ENCODE measurements at regions not wholly inside any gene's neighbourhood (a gene's known extent, or its start where the extent isn't known, plus 50 kb on each side); places are given as distances from the start of the nearest gene placed in this dataset.

DNA sequence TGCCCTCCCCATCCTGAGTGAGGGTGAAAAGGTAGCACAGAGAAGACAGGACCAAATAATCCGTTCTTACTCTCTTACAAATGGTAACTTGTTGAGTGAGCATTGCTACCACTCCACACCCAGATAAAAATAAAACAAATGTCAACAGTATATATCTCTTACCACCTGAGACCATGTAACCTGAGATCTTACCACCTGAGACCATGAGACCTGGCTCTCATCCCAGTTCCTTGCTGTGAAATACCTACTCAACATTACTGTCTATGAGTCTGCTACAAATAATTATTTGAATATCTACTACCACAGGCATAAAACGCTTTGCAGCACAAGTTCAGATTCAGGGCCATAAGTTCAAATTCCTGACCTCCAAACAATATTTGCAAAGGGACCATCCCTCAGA is 234.7 kb downstream of the C1D start:
- no peak for DNase-seq (ENCODE audit: low read depth)

DNA sequence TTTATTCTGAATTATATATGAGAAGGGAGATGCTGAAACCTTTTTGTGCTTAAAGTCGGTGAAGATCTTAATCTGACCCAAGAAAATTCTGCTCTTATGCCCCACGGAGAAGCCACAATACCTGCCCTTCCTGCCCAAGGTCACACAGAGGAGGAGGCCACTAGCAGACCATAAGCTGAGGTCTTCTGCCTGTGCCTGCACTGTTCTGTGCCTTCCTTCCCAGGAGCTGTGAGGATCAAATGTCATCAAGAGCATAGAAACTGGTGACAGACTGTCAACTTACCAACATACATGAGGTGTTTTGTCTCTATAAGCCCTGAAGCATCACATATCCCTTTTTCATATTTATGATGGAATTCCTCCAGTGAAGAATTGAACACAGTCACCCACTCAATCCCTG is 233.3 kb downstream of the C1D start:
- DNase-seq (ENCODE audit: low read depth): no peak

GRCh38 chr2:67833632-67834031 is 229.2 kb downstream of the C1D start:
- DNase-seq (ENCODE audit: low read depth): no peak

DNA sequence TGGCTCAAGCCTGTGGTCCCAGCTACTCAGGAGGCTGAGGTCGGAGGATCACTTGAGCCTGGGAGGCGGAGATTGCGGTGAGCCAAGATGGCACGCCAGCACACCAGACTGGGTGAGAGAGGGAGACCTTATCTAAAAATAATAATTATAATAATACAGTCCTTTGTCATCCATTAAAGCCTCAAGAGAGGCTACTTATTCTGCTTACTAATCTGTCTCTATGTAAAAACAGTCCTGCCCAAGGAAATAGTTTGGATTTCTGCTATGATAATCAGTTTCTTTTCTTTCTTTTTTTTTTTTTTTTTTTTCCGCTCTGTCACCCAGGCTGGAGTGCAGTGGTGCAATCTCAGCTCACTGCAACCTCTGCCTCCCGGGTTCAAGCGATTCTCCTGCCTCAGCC is 228.3 kb downstream of the C1D start:
- DNase-seq (ENCODE audit: low read depth): no peak

DNA sequence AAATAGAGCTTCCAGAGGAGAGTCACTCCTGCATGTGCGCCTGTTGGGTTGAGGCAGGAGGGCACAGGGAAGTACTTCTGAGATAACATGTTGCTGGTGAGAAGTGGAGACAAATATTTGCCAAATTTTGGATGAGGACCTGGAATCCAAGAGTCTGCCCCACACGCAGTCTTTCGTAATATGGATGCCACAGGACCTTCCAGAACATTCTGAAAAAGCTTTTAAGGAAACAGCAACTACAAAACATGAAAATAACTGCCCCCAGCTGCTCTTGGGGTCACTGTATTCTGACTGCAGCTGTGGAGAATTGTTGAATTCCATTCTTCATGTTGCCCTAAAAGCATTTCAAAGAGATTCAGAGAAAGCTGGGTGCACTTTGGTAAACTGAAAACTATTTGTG is 227.5 kb downstream of the C1D start:
- peak; percentile 9 for DNase-seq (ENCODE audit: low read depth)

- DNase-seq (ENCODE audit: low read depth): no peak
Measured at GRCh38 chr2:67836866-67837265, 225.9 kb downstream of the C1D start.

DNA sequence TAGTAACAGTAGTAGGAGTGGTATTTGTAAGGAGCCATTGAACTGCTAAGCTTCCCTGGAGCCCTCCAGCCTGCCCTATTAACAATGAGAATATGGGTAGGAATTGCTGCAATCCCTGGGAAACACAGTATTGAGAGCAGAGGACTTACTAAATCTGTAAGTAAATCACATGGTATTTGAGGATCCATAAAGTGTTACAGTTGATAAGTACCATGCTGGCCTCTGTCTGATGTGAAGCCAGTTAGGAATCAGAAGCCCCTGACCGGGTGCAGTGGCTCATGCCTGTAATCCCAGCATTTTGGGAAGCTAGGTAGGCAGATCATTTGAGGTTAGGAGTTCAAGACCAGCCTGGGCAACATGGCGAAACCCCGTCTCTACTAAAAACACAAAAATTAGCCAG is 224.6 kb downstream of the C1D start:
- DNase-seq (ENCODE audit: low read depth): no peak

- no peak for DNase-seq (ENCODE audit: low read depth)
Measured at GRCh38 chr2:67839242-67839641, 223.6 kb downstream of the C1D start.

DNA sequence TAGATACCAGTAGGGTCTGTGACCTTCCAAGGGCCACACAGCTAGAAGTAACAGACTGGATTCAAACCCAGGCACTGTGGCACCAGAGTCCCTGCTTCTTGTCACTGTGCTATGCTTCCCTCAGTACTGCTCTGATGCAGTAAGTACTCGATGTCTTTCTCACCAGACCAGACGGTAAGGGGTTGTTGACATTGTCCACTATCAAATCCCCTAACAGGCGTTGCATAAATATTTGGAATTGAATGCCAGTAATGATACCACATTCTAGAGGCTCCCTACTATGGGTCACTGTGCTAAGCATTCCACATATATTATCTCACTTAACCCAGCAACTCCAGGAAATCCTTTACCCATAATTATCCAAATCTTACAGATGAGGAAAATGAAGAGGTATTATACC is 223.1 kb downstream of the C1D start:
- no peak for DNase-seq (ENCODE audit: low read depth)

DNA sequence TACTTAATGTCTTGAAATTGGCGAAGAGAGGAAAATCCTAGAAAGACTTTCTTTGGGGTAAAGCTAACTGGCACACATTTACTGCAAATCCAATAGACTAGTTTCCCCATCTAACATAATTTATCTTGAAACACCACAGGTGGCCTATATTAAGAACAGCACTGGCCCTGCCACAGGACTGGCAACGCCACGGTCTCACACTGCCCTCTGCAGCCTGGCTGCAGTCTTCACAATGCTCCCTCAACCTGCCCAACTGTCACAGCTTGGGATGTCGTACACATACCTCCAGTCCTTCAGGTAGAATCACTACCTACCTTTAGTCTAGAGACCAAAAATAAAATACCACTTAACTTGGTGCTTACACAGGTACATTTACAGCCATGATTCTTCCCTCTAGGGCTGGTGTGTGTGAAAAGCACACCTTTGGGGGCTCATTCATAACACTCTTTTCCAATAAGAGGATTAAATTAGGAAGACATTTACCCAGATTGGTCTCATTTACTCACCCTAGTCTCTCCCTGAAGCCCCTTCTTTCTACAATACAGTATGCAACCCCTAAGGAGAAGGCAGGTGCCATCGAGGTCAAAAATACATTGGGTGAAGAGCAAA is 222.2 kb downstream of the C1D start:
- peak; percentile 59 for DNase-seq (ENCODE audit: low read depth)

DNA sequence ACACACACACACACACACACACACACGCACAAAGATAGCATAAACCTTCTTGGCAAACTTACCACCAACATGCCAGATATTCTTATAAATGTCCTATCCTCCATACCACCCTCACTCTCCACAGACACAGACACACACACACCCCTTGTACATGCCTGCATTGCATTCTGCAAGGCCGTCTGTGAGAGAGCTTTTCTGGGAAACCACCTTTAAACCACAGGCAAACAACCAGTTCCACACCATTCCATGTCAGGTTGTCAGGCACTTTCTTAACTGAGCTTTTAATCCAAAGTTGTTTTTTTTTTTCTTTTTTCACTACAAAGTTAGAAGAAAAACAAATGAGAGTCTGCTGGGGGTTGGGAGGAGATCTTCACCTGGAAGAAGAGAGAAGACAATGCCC is 221.1 kb downstream of the C1D start:
- no peak for DNase-seq (ENCODE audit: low read depth)

- DNase-seq (ENCODE audit: low read depth): no peak
Measured at GRCh38 chr2:67842375-67842959, 220.3 kb downstream of the C1D start.

DNA sequence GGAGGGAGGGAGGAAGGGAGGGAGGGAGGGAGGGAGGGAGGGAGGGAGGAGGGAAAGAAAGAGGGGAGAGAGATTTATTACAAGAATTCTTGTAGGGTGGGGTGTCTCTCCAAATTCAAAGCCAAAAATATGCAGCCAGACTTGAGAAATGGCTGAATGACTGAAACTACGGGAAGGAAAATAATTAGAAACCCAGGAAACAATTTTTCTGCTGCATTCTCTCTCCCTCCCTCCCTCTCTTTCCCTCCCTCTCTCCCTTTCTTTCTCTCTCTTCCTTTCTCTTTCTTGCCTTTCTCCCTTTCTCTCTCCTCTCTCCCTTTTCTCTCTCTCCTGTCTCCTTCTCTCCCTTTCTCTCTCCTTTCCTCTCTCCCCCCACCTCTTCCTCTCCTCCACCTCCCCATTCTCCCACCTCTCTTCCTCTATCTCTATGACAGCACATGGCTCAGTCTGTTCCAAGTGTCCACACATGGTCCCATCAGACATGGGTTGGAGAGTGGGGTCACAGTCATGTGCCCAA is 218.7 kb downstream of the C1D start:
- no peak for DNase-seq (ENCODE audit: low read depth)

- no peak for DNase-seq (ENCODE audit: low read depth)
Measured at GRCh38 chr2:67845621-67846369, 217.0 kb downstream of the C1D start.

DNA sequence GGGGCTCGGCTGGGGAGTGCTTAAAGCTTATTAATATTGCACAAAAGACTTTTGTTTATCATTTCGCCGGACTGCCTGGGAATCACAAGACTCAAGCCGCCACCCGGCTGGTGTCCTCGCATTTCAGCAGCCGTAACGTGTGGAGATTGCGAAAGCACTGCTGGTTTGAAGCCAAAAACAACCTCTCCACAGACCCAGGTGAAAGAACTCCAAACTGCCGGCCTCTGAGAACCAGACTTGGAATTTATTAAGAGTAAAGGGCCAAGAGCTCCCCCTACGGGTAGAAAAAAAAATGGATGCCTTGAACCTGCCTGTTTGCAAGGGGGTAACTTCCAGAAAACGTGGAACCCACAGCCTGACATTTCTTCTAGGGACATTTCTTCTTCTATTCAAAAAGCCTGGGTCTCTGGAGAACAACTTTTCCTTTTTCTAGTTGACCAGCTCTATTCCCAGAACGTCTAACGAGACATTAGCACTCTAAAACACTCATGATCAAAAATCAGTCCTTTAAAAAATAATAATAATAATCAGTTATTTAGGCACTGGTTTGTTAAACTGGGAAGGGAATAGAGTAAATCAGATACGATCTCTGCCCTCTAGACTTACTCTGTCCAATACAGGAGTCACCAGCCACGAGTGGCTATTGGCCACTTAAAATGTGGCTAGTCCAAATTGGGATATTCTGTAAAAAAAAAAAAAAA is 216.3 kb downstream of the C1D start:
- DNase-seq (ENCODE audit: low read depth): peak; percentile 79

DNA sequence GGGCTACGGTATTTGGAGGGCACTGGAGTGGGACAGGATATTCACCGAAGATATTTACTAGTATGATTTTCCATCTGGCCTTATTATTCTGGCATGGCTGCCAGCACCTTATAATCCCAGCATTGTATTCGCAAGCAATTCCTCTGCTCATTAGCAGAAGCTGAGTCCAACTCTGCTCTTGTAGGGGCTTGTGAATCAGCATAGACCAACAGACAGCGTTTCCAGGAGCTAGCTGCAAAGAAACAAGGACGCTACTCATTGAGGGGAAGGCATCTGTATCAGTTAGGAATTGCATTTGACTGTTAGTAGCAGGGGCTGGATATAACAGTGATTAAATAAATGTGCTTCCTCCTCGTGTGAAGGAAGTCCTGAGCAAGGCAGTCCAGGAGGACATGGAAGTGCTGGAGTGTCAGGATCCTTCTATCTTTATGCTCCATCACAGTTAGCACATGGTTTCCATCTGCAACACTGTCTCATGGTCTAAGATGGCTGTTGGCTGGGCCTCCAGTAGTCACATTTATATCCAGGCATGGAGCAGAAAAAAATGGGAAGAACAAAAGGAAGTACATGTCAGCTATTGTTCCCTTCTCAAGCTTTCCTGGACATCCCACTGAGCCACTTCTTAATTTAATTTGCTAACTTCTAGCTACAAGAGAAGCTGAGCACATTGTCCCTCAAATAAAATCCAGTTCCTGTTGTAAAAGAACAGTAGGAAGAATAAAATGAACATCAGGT is 214.1 kb downstream of the C1D start:
- DNase-seq (ENCODE audit: low read depth): no peak

DNA sequence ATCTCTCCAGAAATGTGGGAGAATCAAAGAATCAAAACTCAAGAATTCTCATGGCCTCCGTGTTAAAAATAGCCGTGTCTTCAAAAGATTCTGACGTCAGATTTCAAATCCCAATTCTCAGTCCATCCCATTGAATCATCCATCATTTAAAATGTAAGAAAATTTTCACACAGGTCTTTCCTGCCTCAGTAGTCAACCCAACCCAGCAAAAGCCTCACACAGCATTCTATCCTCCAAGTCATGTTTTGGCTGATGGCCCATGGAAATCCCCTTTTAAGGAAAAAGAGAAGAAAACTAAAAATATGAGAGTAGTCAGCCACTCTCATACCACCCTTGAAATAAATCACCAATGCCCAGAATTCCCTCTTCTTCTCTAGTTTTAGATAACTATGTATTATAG is 211.8 kb downstream of the C1D start:
- no peak for DNase-seq (ENCODE audit: low read depth)

DNA sequence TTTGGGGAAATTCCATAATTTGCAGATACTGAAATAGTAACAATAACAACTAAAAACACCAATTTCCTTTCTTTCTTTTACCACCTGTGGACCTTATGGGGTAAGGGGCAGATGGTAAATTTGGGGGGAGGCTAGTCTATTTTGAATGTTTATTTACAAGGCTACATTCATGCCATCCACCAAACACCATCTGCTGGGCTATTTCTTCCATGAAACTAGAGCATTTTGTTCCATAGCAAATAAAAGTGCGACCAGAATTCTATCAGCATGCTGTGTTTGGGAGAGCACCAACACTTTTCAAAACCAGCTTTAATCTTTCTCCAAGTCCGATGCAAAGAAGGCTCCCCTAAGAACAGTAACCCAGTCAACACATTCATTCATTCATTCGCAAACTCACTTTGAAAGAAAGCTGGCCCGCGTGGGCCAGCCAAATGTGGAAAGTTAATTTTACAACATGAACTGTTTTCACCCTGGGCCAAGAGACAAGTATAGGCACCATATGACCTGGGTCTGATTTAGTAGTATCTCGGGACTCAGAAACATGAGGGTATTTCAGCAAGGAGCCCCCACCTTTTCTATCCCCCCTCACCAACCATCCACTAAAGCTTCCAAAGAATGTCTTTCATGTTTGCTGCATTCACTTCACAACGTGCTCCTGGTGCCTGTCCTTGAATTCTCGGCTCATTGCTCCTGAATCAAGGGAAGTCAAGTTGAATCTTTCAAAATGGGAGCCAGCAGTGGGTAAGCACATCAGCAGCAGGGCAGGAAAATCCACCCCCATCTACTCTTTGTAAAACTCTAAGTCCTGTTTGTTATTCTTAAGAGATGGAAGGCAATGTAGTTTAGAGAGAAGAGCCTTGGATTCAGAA is 210.6 kb downstream of the C1D start:
- DNase-seq (ENCODE audit: low read depth): no peak

DNA sequence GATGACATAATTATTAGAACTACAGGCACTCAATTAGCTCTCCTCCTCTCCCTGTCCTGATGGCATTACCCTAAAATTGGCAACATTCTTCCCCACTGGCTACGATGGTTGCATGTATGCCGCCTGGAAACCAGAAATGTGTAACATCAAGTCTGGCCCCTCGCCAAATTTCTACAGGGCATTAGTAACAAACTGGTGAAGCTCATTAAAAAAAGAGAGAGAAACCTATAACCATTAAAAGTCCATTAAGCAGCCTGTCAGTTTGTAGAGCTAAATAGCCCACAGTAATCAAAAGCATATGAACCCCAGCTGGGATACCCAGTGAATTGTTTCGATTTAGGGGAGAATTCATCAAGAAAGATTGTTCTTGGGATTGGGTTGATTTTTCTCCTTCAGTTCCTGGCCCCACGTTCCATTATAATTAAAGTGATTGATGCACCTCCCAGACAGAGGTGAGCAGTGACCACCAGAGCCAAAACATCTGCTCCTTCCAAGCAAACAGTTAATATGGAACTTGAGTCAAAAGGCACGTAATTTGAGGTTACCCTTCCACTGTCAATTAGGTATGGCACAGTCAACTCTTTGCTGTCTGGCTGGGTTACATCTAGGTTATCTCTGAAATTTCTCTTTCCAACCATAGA is 208.6 kb downstream of the C1D start:
- no peak for DNase-seq (ENCODE audit: low read depth)

DNA sequence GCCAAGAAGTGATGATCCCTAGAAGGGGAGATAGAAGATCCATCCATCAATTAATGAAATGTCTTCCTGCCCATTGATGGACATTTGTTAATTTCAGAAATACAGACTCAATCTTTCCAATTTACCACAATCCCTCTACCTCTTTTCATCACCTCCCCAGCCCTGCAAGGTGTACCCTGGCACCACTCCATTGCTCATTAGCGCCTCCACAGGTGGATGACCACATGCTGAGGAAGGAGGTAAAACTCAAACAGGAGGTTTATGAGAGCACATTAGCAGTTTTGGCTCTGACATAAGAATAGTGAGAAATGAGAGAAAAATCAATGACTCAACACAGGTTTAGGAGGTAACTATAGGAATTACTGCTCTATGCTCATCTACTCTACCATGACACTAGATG is 208.0 kb downstream of the C1D start:
- no peak for DNase-seq (ENCODE audit: low read depth)

All from LHCN-M2 (cell line).